Neural crest cell (in vitro differentiated cells): ENCODE measurements at regions not wholly inside any gene's neighbourhood (a gene's known extent, or its start where the extent isn't known, plus 50 kb on each side); places are given as distances from the start of the nearest gene placed in this dataset.

Experiments used
- DNase-seq: peaks from one replicate; pipeline ENCODE4 v3.0.0; 2021; ENCODE audit warnings: low read depth, mixed read lengths, low spot score
- H3K27ac Mint-ChIP-seq: one replicate; pipeline ENCODE4 v1.8.0; 2021; ENCODE audit warnings: mild to moderate bottlenecking, mixed read lengths; ENCODE audit not compliant: unreplicated experiment
- H3K27me3 Mint-ChIP-seq: 2 replicates; pipeline ENCODE4 v1.8.0; 2021; ENCODE audit warnings: low read depth, mild to moderate bottlenecking, mixed read lengths
- H3K36me3 Mint-ChIP-seq: 2 replicates; pipeline ENCODE4 v1.8.0; 2021; ENCODE audit warnings: low read depth, mild to moderate bottlenecking, mixed read lengths
- H3K4me1 Mint-ChIP-seq: 2 replicates; pipeline ENCODE4 v1.8.0; 2021; ENCODE audit warnings: mixed read lengths
- H3K4me3 Mint-ChIP-seq: one replicate; pipeline ENCODE4 v1.8.0; 2021; ENCODE audit warnings: mild to moderate bottlenecking, mixed read lengths
- H3K9me3 Mint-ChIP-seq: 2 replicates; pipeline ENCODE4 v1.8.0; 2021; ENCODE audit warnings: mixed read lengths
- CTCF ChIP-seq: fragments of 200-600 bp; sonication (generic); conservative IDR thresholded peaks from 2 replicates; pipeline ENCODE4 v1.5.0; 2021; ENCODE audit warnings: antibody characterized with exemption, mild to moderate bottlenecking

GRCh38 chr1:42041031-42041430 lies 112.2 kb upstream of the GUCA2B start:
- H3K27me3 Mint-ChIP-seq = peaks cover 25% of the 10 kb centered on the region
- no peaks in the 10 kb centered on the region for H3K4me1 Mint-ChIP-seq
- H3K4me3 Mint-ChIP-seq = no peak overlapping the region
- no peak for TF ChIP-seq CTCF
- H3K9me3 Mint-ChIP-seq = no peaks in the 10 kb centered on the region
- H3K36me3 Mint-ChIP-seq = no peaks in the 10 kb centered on the region
- no peak overlapping the region for H3K27ac Mint-ChIP-seq
- DNase-seq = no peak

- no peak overlapping the region for H3K27ac Mint-ChIP-seq
- peaks cover 22% of the 10 kb centered on the region for H3K27me3 Mint-ChIP-seq
- no peaks in the 10 kb centered on the region for H3K9me3 Mint-ChIP-seq
- no peaks in the 10 kb centered on the region for H3K36me3 Mint-ChIP-seq
- H3K4me1 Mint-ChIP-seq = no peaks in the 10 kb centered on the region
- TF ChIP-seq CTCF = no peak
- DNase-seq = no peak
- no peak overlapping the region for H3K4me3 Mint-ChIP-seq
Measured at GRCh38 chr1:42040159-42040558, 113.1 kb upstream of the GUCA2B start.

GRCh38 chr1:42038261-42038660 lies 114.9 kb upstream of the GUCA2B start:
- Mint-ChIP-seq H3K36me3 (no peaks in the 10 kb centered on the region), H3K9me3 (no peaks in the 10 kb centered on the region), H3K4me3 (no peak overlapping the region), H3K4me1 (peaks cover 7% of the 10 kb centered on the region), H3K27me3 (peaks cover 30% of the 10 kb centered on the region), H3K27ac (no peak overlapping the region)
- no peak for TF ChIP-seq CTCF
- DNase-seq = no peak

DNA sequence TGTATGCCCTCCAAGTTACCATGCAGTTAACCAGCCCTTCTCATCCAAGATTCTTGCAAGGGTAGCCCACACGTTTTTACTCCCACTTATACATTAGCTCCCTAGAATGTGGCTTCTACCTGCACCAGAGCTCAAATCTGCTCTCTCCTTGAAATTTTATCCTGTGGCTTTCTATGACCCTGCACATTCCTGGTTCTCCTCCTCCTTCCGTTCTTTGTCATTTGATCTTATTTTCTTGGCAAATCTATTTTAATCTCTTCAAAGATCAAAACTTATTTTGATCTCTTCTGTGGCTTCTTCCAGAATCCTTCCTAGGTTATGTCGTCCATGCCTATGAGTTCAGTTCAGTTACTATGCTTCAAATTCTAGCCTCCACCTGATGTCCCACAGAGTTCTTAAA lies 115.6 kb upstream of the GUCA2B start:
- H3K9me3 Mint-ChIP-seq = no peaks in the 10 kb centered on the region
- no peak overlapping the region for H3K4me3 Mint-ChIP-seq
- no peak for TF ChIP-seq CTCF
- H3K27ac Mint-ChIP-seq = no peak overlapping the region
- H3K36me3 Mint-ChIP-seq = no peaks in the 10 kb centered on the region
- H3K4me1 Mint-ChIP-seq = peaks cover 7% of the 10 kb centered on the region
- H3K27me3 Mint-ChIP-seq = peaks cover 37% of the 10 kb centered on the region
- no peak for DNase-seq

DNA sequence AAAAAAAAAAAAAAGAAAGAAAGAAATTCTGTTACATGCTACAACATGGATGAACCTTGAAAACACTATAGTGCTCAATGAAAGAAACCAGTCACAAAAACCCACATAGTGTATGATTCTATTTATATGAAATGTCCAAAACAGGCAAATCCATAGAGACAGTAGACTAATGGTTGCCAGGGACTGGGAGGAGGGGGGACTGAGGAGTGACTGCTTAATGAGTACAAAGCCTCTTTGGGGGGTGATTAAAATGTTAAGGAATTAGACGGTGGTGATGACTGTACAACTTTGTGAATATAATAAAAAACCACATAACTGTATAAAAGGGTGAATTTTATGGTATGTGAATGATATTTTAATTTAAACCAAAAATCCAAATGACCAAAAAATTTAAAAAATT lies 116.0 kb upstream of the GUCA2B start:
- H3K27me3 Mint-ChIP-seq = peaks cover 41% of the 10 kb centered on the region
- H3K4me3 Mint-ChIP-seq = no peak overlapping the region
- H3K36me3 Mint-ChIP-seq = no peaks in the 10 kb centered on the region
- no peak for DNase-seq
- no peaks in the 10 kb centered on the region for H3K9me3 Mint-ChIP-seq
- no peak overlapping the region for H3K27ac Mint-ChIP-seq
- no peak for TF ChIP-seq CTCF
- peaks cover 7% of the 10 kb centered on the region for H3K4me1 Mint-ChIP-seq
